IPS DF 19.7 (cell line): ENCODE measurements at regions not wholly inside any gene's neighbourhood (a gene's known extent, or its start where the extent isn't known, plus 50 kb on each side); places are given as distances from the start of the nearest gene placed in this dataset.
A peak's percentile ranks its signal among the peaks of the same experiment; 100 is the strongest.
"Not testable (repeated sequence)": the region's sequence is repeated elsewhere in the genome, so short reads cannot be mapped to it uniquely, and the experiment has no call there.

Source experiments
- DNase-seq: peaks from one replicate; pipeline ENCODE4 v3.0.0-alpha.2; 2013; ENCODE audit warnings: low read depth, low spot score

DNA sequence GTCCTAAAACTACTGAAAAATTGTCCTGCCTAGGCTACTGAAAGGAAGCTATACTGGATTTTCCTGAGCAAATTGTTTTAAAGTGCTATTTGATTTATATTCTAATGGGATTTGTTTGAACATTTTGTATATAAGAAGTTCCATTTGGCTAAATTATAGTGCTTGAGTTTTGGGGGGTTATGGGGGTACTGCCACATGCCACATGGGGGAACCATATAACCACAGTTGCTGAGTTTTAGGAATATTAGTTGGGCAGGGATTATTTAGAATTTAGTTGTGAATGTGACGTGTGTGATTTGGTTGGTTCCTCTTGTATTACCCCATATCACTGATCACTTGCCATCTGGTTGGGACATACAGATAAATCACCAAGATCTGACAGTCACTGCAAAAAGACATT is 224.5 kb upstream of the TAPT1 start:
- no peak for DNase-seq

GRCh38 chr4:16450031-16450430 is 223.8 kb upstream of the TAPT1 start:
- DNase-seq, result no peak

GRCh38 chr4:16449406-16449805 is 223.1 kb upstream of the TAPT1 start:
- DNase-seq, result no peak

DNA sequence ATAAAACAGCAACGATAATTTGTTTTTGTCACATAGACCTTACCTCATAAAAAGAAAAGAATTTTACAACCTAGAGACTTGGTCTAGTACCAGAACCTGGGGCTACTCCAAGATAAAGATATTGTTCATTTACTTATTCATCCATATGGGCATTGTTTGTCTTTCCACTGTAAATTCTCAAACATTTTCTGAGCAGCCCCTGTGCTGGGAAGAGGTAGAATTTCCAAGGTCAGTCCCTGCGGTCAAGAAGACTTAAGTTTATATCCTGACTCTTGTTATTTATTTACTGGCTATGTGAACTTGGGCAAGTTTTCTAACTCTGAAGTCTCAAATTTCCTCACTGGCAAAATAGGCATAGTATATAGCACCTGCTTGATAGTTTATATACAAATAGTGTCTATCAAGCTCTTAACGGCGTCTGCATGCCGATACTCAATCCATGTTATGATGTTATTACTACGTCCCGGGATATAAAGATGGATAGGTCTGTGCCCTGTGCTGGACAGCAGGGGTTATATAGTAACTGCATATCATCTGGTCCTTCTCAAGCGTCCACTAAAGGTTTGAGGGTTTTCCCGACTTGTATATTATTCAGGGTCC is 222.1 kb upstream of the TAPT1 start:
- no peak for DNase-seq

GRCh38 chr4:16443504-16444088 is 217.3 kb upstream of the TAPT1 start:
- no peak for DNase-seq

- DNase-seq, result no peak
Observed at GRCh38 chr4:16442296-16442695, 216.0 kb upstream of the TAPT1 start.

GRCh38 chr4:16439768-16440167 is 213.5 kb upstream of the TAPT1 start:
- DNase-seq, result no peak

DNA sequence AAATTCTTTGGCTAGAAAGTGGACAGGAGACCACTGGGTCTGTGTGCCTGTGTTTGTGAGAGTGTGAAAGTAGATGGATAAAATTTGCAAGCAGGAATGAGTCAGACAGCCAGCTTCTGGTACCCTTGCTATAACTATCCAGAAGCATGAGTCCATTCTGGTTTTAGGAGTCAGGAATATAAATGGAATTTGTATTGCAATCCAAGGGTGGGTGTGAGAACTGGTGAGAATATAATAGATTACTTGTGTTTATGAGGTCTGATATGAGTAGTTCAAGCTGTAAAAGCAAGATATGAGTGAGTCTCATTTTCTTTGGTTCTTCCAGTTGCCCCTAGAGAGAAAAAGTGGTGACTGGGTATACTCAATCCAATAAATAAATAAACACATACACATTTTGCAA is 212.7 kb upstream of the TAPT1 start:
- DNase-seq, result no peak

DNA sequence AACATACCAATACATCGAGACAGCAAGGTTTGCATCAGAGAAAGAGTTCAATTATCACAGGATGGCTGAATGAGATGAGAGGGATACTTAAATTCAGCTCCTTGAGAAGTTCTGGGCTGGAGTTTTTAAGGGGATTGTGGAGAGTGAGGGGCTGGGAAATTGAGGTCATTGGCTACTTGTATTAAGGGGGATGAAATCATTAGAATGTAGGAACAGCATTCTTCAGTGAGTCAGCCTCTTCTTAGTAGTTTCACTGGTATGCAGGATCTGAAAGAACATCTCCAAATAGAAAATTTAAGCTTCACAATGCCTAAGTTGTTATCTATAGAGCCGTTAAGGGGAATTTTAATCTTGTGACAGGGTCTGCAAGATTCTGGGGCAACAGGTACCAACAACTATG is 211.6 kb upstream of the TAPT1 start:
- no peak for DNase-seq

DNA sequence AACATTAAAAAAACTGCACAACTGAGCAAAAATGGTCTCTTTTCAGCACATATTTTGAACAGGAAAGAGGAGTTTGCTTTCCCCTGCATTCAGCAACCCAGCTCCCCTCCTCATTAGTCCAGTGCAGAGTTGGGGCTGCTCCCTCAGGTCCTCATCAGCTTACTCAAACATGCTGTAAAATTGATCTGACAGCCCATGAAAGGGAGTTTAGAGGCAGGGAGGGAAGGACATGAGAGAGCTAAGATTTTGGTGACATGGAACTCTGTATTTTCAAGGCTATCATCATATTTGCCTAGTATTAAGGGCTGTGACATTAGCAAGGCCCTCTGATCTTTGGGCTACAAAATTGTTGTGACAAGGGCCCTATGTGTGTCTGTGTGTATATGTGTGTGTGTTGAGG is 205.6 kb upstream of the TAPT1 start:
- DNase-seq, result no peak

GRCh38 chr4:16418814-16419213 is 192.5 kb upstream of the TAPT1 start:
- no peak for DNase-seq

DNA sequence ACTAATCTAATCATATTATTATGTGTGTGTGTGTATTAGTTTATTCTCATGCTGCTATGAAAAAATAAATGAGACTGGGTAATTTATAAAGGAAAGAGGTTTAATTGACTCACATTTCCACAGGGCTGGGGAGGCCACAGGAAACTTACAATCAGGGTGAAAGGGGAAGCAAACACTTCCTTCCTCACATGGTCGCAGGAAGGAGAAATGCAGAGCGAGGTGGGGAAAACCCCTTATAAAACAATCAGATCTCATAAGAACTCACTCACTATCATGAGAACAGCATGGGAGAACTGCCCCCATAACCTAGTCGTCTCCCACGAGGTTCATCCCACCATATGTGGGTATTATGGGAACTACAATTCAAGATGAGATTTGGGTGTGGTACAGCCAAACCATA is 190.9 kb upstream of the TAPT1 start:
- no peak for DNase-seq

GRCh38 chr4:16416601-16417000 is 190.3 kb upstream of the TAPT1 start:
- DNase-seq, result no peak

DNA sequence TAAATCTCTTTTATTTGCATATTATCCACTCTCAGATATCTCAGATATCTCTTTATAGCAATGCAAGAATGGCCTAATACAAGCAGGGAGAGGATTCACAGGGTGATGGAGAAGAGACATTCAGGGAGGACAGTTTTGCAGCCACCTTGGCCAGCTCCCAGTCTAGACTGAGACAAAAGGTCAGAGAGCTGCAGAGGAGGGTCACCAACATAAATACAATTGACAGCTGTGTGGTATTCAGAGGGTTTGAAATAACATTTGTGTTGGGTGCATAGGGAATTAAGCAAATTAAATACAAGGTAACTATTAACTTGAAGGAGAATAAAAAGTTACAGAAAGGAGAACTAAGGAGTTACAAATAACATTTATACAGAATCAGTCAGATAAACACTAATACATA is 189.5 kb upstream of the TAPT1 start:
- no peak for DNase-seq

DNA sequence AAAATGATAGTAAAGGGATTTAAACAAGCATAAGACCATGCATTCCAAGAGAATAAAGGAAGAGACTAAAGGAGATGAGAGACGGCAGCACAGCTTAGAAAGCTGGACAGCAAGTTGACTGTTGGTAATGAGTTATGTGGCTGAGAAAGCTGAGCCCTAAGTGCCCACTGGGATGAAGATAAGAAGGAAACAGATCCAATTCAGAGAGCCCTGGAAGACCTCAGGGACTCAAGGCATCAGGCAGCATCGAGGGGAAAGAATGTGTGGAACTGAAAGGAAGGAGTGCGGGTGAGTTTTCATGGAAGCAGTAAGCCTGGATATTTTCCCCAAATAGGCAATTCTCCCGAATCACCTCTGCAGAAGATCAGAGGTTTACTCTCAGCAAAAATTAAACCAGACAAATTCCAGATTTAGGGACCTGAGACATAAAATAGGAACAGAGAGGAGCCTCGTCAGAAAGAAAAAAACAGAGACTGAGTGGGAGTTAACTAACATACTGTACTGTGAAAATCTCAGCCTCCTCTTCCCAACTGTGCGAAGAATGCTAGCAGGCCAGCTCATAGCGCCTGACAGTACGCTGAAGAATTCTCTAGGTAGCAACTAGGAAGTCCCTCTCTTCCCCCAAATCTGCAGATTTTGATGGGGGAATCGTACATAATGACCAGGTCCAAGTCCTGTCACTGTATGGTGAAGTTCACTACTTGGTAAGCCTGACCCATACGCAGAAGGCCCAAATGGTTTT is 187.7 kb upstream of the TAPT1 start:
- no peak for DNase-seq

DNA sequence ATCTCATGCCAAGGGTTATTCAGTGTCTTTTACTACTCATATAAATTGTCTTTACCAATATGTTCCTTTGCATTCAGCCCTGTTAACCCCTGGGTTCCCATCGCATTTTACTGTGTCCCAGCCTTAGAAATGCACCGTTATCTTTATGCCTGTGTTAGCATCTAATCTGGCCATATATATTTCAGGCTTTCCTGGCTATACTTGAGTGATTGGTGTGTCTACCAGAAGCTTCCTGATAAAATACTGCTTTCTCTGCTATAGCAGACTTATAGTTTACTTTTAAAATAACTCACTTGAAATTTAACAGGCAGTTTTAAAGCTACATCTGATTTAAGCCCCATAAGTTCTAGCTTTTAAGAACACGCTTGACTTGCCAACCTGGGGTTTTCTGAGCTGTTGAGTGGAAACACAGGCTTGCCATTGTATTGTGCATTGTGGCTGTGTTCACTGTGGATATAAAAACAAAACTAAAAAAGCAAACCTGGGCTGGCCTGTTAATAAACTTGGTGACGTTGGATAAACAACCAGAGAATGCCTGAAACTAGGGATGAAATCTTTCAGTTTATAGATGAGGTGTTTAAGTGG is 185.3 kb upstream of the TAPT1 start:
- no peak for DNase-seq

DNA sequence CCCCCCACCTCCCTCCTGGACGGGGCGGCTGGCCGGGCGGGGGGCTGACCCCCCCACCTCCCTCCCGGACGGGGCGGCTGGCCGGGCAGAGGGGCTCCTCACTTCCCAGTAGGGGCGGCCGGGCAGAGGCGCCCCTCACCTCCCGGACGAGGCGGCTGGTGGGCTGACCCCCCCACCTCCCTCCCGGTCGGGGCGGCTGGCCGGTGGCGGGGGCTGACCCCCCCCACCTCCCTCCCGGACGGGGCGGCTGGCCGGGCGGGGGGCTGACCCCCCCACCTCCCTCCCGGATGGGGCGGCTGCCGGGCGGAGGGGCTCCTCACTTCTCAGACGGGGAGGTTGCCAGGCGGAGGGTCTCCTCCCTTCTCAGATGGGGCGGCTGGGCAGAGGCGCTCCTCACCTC is 166.9 kb upstream of the TAPT1 start:
- DNase-seq, result not testable (repeated sequence)

DNA sequence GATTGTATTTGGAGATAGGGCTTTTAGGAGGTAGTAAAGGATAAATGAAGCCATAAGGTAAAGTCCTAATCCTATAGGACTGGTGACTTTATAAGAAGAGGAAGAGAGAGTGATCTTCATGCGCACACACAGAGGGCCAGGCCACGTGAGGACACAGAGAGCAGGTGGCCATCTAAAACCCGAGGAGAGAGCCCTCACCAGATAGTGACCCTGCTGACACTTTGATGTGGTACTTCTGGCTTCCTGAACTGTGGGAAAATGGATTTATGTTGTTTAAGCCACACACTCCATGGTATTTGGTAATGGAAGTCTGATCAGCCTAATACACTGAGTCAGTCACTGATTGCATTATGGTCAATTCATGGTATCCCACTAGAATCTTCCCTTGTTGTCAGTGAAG is 164.9 kb upstream of the TAPT1 start:
- no peak for DNase-seq

- DNase-seq, result no peak
Observed at GRCh38 chr4:16387448-16387847, 161.2 kb upstream of the TAPT1 start.

- no peak for DNase-seq
Observed at GRCh38 chr4:16386711-16387320, 160.5 kb upstream of the TAPT1 start.

- no peak for DNase-seq
Observed at GRCh38 chr4:16384576-16384975, 158.3 kb upstream of the TAPT1 start.

GRCh38 chr4:16382571-16382970 is 156.3 kb upstream of the TAPT1 start:
- DNase-seq, result no peak

DNA sequence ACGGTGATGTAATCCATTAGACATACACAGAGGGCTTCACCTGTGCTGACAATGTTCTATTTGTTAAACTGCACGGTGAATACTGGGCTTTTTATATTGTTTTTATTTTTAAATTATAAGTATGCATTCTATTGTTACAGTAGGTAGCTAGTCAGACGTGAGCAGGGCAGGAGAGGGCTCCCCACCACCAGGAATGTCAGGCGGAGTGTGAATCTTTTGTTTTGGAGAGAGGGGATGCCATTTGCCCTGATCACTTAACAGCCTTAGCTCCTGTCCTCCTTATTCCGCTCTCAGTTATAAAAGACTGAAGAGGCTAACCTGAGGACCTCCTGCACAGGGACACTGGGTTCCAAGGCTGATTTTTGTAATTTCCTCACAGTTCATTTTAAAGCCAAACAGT is 151.6 kb upstream of the TAPT1 start:
- DNase-seq, result peak; percentile 3
